ENCODE measurements at regions not wholly inside any gene's neighbourhood (a gene's known extent, or its start where the extent isn't known, plus 50 kb on each side); places are given as distances from the start of the nearest gene placed in this dataset.

- Mint-ChIP-seq H3K36me3 (no peaks in the 10 kb centered on the region), H3K4me1 (peaks cover 11% of the 10 kb centered on the region), H3K27me3 (ENCODE audit: insufficient read depth, low read depth) (peaks cover 2% of the 10 kb centered on the region), H3K27ac (no peak overlapping the region), H3K4me3 (no peak overlapping the region), H3K9me3 (peaks cover 3% of the 10 kb centered on the region)
- H3K27ac ChIP-seq: no peak overlapping the region
- H3K9ac ChIP-seq: no peak overlapping the region
- no peaks in the 10 kb centered on the region for H3K9me3 ChIP-seq (ENCODE audit: low read depth)
- H3K79me2 ChIP-seq (ENCODE audit: low read depth): no peaks in the 10 kb centered on the region
- no peak overlapping the region for H2AFZ ChIP-seq (replicated peaks)
- no peaks in the 10 kb centered on the region for H3K36me3 ChIP-seq
- H3K4me1 ChIP-seq: peaks cover 12% of the 10 kb centered on the region
- H3F3A ChIP-seq (ENCODE audit: low read depth): no peaks in the 10 kb centered on the region
- H3K4me2 ChIP-seq: no peak overlapping the region
- TF ChIP-seq EZH2 (IDR thresholded peaks at IDR 0.05) (no peak), CTCF (IDR thresholded peaks at IDR 0.05) (no peak), EZH2phosphoT487 (IDR thresholded peaks at IDR 0.05) (no peak)
- H3K4me3 ChIP-seq: no peak overlapping the region
- H4K20me1 ChIP-seq (ENCODE audit: low read depth): no peaks in the 10 kb centered on the region
- no peaks in the 10 kb centered on the region for H3K27me3 ChIP-seq
- no peak for DNase-seq (ENCODE audit: low spot score)
These were observed 371.4 kb upstream of the MGMT start for GRCh38 chr10:129095680-129096064.

- Histone ChIP-seq H3K36me3 (no peaks in the 10 kb centered on the region), H3K79me2 (ENCODE audit: low read depth) (no peaks in the 10 kb centered on the region), H3K9me3 (ENCODE audit: low read depth) (no peaks in the 10 kb centered on the region), H3K9ac (no peak overlapping the region), H3K4me1 (peaks cover 7% of the 10 kb centered on the region), H3K4me2 (no peak overlapping the region), H2AFZ (replicated peaks) (no peak overlapping the region), H3K4me3 (no peak overlapping the region), H3K27me3 (no peaks in the 10 kb centered on the region), H3K27ac (no peak overlapping the region), H3F3A (ENCODE audit: low read depth) (no peaks in the 10 kb centered on the region), H4K20me1 (ENCODE audit: low read depth) (no peaks in the 10 kb centered on the region)
- DNase-seq (ENCODE audit: low spot score): no peak
- TF ChIP-seq EZH2 (IDR thresholded peaks at IDR 0.05) (no peak), EZH2phosphoT487 (IDR thresholded peaks at IDR 0.05) (no peak), CTCF (IDR thresholded peaks at IDR 0.05) (no peak)
- Mint-ChIP-seq H3K36me3 (no peaks in the 10 kb centered on the region), H3K27me3 (ENCODE audit: insufficient read depth, low read depth) (peaks cover 2% of the 10 kb centered on the region), H3K4me3 (no peak overlapping the region), H3K27ac (no peak overlapping the region), H3K9me3 (peaks cover 3% of the 10 kb centered on the region), H3K4me1 (peaks cover 12% of the 10 kb centered on the region)
These were observed 370.7 kb upstream of the MGMT start for GRCh38 chr10:129096065-129096984.

- Mint-ChIP-seq H3K27me3 (ENCODE audit: insufficient read depth, low read depth) (peaks cover 5% of the 10 kb centered on the region), H3K9me3 (peaks cover 3% of the 10 kb centered on the region), H3K4me1 (peaks cover 10% of the 10 kb centered on the region), H3K36me3 (no peaks in the 10 kb centered on the region), H3K4me3 (no peak overlapping the region), H3K27ac (no peak overlapping the region)
- Histone ChIP-seq H2AFZ (replicated peaks) (no peak overlapping the region), H3K27me3 (no peaks in the 10 kb centered on the region), H3K27ac (no peak overlapping the region), H3K9me3 (ENCODE audit: low read depth) (no peaks in the 10 kb centered on the region), H3K4me1 (no peaks in the 10 kb centered on the region), H3F3A (ENCODE audit: low read depth) (no peaks in the 10 kb centered on the region), H4K20me1 (ENCODE audit: low read depth) (no peaks in the 10 kb centered on the region), H3K9ac (no peak overlapping the region), H3K79me2 (ENCODE audit: low read depth) (no peaks in the 10 kb centered on the region), H3K36me3 (no peaks in the 10 kb centered on the region), H3K4me2 (no peak overlapping the region), H3K4me3 (no peak overlapping the region)
- TF ChIP-seq EZH2phosphoT487 (IDR thresholded peaks at IDR 0.05): no peak
- TF ChIP-seq EZH2 (IDR thresholded peaks at IDR 0.05): no peak
- no peak for TF ChIP-seq CTCF (IDR thresholded peaks at IDR 0.05)
- no peak for DNase-seq (ENCODE audit: low spot score)
These were observed 369.2 kb upstream of the MGMT start for GRCh38 chr10:129097776-129098330.
